ENCODE measurements at regions not wholly inside any gene's neighbourhood (a gene's known extent, or its start where the extent isn't known, plus 50 kb on each side); places are given as distances from the start of the nearest gene placed in this dataset.

GRCh38 chr7:40979296-40979695, 723.6 kb downstream of the INHBA start:
- TF ChIP-seq EZH2 (IDR thresholded peaks at IDR 0.05; ENCODE audit: borderline replicate concordance, insufficient read depth, low read depth, low read length, poor library complexity, severe bottlenecking): no peak
- no peak for TF ChIP-seq CTCF (IDR thresholded peaks at IDR 0.05)
